ENCODE measurements at regions not wholly inside any gene's neighbourhood (a gene's known extent, or its start where the extent isn't known, plus 50 kb on each side); places are given as distances from the start of the nearest gene placed in this dataset.
"Not testable (repeated sequence)": the region's sequence is repeated elsewhere in the genome, so short reads cannot be mapped to it uniquely, and the experiment has no call there.

- DNase-seq: no peak
These were observed 59.7 kb downstream of the TEX35 start for GRCh38 chr1:178572604-178573003.

GRCh38 chr1:178573330-178573729 lies 60.4 kb downstream of the TEX35 start:
- DNase-seq: no peak

GRCh38 chr1:178574345-178574744 lies 61.4 kb downstream of the TEX35 start:
- DNase-seq: no peak

GRCh38 chr1:178575611-178576361 lies 62.9 kb downstream of the TEX35 start:
- DNase-seq: no peak

GRCh38 chr1:178576841-178577240 lies 63.9 kb downstream of the TEX35 start:
- no peak for DNase-seq

- no peak for DNase-seq
These were observed 65.0 kb downstream of the TEX35 start for GRCh38 chr1:178577882-178578281.

- no peak for DNase-seq
These were observed 65.6 kb downstream of the TEX35 start for GRCh38 chr1:178578541-178578940.

- no peak for DNase-seq
These were observed 66.2 kb downstream of the TEX35 start for GRCh38 chr1:178579095-178579494.

- no peak for DNase-seq
These were observed 66.7 kb downstream of the TEX35 start for GRCh38 chr1:178579562-178579961.

GRCh38 chr1:178580096-178580495 lies 67.2 kb downstream of the TEX35 start:
- no peak for DNase-seq

- no peak for DNase-seq
These were observed 68.0 kb downstream of the TEX35 start for GRCh38 chr1:178580876-178581275.

- DNase-seq: no peak
These were observed 68.7 kb downstream of the TEX35 start for GRCh38 chr1:178581351-178582303.

- DNase-seq: no peak
These were observed 74.2 kb downstream of the TEX35 start for GRCh38 chr1:178587096-178587495.

- no peak for DNase-seq
These were observed 75.1 kb downstream of the TEX35 start for GRCh38 chr1:178587975-178588374.

- not testable (repeated sequence) for DNase-seq
These were observed 76.1 kb downstream of the TEX35 start for GRCh38 chr1:178589042-178589441.

- not testable (repeated sequence) for DNase-seq
These were observed 78.9 kb downstream of the TEX35 start for GRCh38 chr1:178591811-178592210.

GRCh38 chr1:178593515-178593914 lies 80.6 kb downstream of the TEX35 start:
- no peak for DNase-seq

GRCh38 chr1:178594133-178594532 lies 81.2 kb downstream of the TEX35 start:
- DNase-seq: no peak

- no peak for DNase-seq
These were observed 82.6 kb downstream of the TEX35 start for GRCh38 chr1:178595491-178595890.

- DNase-seq: no peak
These were observed 86.2 kb downstream of the TEX35 start for GRCh38 chr1:178599087-178599486.

- no peak for DNase-seq
These were observed 86.8 kb downstream of the TEX35 start for GRCh38 chr1:178599745-178600144.

GRCh38 chr1:178603926-178604325 lies 91.0 kb downstream of the TEX35 start:
- DNase-seq: no peak

GRCh38 chr1:178606839-178607238 lies 93.9 kb downstream of the TEX35 start:
- no peak for DNase-seq

Measured in OCI-M1 (cell line).